ENCODE measurements at regions not wholly inside any gene's neighbourhood (a gene's known extent, or its start where the extent isn't known, plus 50 kb on each side); places are given as distances from the start of the nearest gene placed in this dataset.

GRCh38 chr16:85378145-85379040, 234.7 kb upstream of the GSE1 start:
- TF ChIP-seq POLR2A (IDR thresholded peaks at IDR 0.05) (no peak), CTCF (IDR thresholded peaks at IDR 0.05) (no peak)

All from thyroid gland (tissue), 4 donors.